HG02852 (cell line): ENCODE measurements at regions not wholly inside any gene's neighbourhood (a gene's known extent, or its start where the extent isn't known, plus 50 kb on each side); places are given as distances from the start of the nearest gene placed in this dataset.

Experiments used
- ATAC-seq: cut with Tn5 transposase; IDR thresholded peaks from one replicate; pipeline ENCODE4 v1.9.1; 2021; ENCODE audit warnings: mild to moderate bottlenecking, moderate library complexity; ENCODE audit not compliant: unreplicated experiment

- no peak for ATAC-seq
These were observed 1397.3 kb upstream of the TENM4 start for GRCh38 chr11:80838153-80838552.

GRCh38 chr11:80837051-80837450 lies 1396.2 kb upstream of the TENM4 start:
- no peak for ATAC-seq

DNA sequence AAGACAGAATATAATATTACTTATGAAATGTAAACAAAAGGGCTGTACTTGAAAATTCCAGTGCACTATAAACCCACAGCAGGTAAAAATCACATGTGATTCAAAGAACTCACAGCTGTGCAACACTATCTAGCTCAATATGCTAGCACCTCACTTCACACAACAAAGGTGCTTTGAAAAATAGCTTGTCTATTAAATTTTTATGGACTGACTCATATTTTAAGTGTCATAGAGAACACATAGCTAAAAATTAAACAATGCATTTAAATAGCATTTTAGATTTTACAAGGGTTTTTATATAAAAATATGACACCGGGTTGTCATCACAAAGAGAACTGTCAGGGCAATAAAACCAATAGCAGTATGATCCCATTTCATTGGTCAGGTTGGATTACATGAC lies 1390.5 kb upstream of the TENM4 start:
- no peak for ATAC-seq

GRCh38 chr11:80827781-80828180 lies 1387.0 kb upstream of the TENM4 start:
- no peak for ATAC-seq

- no peak for ATAC-seq
These were observed 1386.0 kb upstream of the TENM4 start for GRCh38 chr11:80826808-80827207.

DNA sequence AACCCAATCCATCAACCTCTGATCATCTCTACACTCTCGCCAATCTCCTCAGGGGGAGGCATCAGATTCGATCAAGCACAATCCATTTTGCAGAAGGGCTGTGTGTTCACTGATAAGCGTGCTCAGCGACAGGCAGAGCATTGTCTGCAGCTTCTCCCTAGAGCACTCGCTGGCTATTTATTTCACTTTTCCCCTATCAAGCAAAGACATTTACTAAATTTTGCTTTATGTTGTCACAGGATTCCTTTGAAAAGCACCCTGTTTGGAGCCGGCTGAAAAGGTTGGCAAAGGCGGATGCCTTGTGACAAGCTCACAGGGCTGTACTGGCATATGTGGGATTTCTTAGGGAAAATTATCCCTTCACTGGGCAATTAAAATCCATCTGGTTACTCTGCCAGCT lies 1381.5 kb upstream of the TENM4 start:
- no peak for ATAC-seq

DNA sequence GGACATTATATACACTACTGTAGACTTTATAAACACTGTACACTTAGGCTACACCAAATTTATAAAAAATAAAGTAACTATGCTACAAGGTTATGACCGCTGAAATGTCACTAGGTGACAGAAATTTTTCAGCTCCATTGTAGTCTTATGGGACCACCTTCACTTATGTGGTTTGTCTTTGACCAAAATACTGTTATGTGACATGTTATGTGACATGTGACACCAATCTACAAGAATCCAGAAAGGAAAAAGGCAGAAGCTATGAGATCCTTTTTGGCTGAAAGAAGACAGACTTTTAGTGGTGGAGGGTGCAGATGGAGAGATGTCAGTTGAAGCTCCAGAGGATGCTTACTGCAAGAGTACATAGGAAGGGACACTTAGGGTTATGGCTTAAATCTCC lies 1378.4 kb upstream of the TENM4 start:
- ATAC-seq, result no peak

GRCh38 chr11:80816966-80817365 lies 1376.1 kb upstream of the TENM4 start:
- ATAC-seq, result peak; percentile 28

- ATAC-seq, result peak; percentile 35
These were observed 1375.6 kb upstream of the TENM4 start for GRCh38 chr11:80816454-80816847.

DNA sequence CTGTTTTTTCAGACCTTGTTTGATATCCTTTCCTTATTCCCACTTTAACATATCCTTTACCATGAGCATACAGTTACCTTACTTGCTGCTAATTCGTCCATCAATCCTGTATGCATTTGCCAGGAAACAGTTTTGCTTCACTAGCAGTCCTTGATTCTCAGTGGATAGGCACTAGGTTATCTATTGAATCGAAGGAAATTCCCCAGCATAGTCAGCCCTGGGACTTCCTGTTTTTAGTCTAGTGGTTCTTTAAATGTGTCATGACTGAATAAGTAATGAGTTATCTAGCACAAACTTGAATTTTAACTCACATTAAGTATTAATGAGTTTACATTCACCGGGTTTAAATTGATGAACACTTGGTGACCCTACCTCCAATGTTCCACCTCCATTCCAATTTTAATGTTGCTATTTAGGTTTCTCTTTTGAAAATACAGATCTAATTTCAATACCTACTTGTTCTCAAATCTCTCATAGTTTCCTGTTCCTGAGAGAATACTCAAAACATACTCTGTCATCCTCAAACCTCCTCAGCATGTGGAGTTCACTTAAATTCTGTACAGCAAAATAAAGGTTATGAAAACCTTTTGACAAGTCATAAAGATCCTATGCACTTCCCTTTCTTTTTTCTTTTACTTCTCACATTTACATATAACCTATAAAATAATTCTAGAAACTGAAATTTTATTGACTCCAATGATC lies 1375.1 kb upstream of the TENM4 start:
- ATAC-seq, result peak; percentile 81

DNA sequence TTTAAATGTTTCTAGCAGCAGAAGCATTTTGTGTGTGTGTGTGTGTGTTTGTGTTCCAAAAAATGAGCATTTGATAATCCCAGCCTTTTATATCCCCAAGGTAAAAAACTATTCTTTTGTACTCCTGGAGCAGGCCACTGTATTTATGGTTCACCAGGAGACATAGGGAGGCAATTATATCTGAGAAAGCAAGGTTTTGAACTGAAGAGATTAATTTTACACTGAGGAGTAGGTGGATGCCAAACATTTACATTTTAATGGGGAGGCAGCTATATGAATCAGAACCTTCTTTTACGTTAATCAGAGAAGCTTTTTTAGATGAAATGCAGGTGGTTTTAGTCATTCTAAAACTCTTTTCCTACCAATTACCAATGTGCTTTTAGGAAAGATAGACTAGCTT lies 1374.0 kb upstream of the TENM4 start:
- ATAC-seq, result no peak

DNA sequence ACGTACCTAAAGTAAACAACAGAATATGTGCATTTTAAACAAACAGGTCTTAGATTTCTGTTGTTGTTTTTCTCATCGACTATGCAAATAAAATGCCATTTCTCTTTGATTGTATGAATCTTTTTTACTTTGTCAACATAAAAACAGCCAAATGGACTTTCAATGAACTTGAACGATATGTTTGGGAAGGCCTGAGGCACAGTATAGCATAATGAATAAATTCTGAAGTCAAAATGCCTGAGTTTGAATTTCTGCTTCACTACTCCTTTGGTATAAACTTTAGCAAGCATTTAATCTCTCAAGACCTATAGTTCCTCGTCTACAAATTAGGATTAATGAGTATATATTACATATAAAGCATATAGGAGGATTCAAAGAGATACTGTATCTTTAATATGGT lies 1369.9 kb upstream of the TENM4 start:
- no peak for ATAC-seq

DNA sequence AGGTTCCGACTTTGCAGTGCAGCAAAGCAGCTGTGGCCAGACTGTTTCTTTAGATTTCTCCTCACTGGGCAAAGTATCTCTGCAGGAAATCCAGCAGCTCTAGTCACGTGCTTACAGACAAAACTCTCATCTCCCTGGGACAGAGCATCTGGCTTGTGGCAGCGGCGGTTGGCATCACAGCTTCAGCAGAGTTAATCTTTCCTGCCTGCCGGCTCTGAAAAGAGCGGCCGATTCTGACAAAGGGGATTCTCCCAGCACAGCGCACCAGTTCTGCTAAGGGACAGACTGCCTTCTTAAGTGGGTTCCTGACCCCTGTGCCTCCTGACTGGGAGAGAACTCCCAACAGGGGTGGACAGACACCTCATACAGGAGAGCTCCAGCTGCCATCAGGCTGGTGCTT lies 1357.3 kb upstream of the TENM4 start:
- ATAC-seq, result no peak

- ATAC-seq, result no peak
These were observed 1342.7 kb upstream of the TENM4 start for GRCh38 chr11:80783561-80783960.

DNA sequence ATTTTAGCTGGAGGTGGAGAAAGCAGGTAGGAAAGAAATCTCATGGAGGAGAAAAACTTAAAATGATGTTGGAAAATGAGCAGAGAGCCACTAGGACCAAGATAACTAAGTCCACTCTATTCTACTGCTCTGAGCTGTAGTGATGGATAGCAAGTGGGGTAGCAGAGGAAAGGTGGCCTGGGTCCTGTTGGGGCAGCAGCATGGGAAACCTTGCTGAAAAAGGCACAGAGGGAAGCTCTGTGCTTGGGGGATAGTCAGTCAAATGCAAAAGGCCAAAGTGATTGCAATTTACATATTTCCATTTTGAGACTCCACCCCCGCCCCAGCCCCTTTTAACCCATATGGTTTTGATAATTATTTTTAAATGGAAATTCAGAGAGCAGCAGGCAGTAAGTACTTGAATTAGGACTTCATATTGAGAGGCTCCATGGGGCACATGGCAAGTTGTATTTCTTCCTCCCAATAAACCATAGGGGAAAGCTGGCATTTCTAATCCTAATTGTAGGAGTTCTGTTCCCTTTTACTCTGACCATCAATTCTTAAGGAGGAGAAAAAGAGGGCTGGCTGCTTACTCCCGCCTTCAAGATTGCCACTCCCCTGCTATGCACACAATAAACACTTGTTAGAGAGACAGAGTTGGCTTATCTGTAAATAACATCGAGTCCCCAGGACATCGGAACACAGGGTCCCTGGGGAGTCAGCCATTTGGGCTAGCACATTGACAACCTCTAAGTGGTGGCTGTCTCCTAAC lies 1341.5 kb upstream of the TENM4 start:
- ATAC-seq, result no peak

- ATAC-seq, result no peak
These were observed 1339.2 kb upstream of the TENM4 start for GRCh38 chr11:80779905-80780605.

DNA sequence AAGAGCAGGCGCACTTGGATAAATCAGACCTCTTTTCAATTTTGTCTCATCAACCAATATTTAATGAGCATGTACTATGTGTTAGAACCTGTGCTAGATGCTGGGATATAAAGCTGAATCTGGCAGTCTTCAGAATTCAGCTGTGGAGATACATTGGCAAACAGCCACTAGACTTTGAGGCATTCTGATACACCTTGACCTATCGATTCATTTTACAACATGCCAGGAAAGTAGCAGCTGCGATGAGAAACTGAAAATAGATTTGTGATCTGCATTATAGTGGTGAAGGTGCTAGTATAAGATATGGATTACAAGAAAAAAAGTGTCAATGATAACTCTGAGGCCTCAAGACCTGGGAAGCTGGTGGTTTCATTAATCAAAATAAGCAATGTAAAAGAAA lies 1338.1 kb upstream of the TENM4 start:
- no peak for ATAC-seq

DNA sequence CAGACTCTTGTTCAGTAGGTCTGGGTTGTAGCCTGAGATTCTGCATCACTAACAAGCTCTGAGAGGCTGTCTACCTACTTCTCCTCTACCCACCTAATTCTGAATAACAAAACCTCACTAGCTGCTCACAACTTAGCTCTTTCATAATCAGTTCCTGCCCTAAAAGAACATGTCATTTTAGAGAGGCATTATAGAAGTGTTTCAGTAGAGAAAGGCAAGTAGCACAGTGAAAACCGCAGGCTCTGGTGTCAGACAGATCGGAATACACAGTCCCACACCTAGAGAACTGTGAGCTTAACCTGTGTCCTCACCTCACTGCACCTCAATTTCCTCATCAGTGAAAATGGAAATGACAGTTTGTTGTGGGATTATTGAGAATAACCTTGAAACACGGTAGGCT lies 1337.6 kb upstream of the TENM4 start:
- no peak for ATAC-seq

- ATAC-seq, result no peak
These were observed 1333.1 kb upstream of the TENM4 start for GRCh38 chr11:80773919-80774318.

- ATAC-seq, result no peak
These were observed 1330.2 kb upstream of the TENM4 start for GRCh38 chr11:80771017-80771416.

DNA sequence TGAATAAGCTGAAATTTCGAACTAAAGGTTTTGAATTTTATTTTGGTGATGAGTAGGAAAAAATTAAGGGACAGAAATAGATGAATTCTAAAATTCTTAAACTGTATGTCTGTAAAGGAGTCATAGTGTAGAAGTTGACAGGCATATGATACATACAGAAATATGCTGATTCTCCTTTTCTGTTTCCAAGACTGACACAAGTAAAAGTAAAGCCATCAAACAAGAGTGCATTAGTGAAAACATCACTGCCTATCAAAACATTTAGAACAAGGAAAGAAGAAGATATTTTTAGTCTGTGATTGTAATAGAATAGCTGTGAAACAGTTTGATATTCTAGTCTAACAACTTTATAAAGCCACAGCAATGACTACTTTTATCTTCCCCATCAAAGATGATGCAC lies 1318.0 kb upstream of the TENM4 start:
- no peak for ATAC-seq
